NCI-H1417 (cell line): ENCODE measurements at regions not wholly inside any gene's neighbourhood (a gene's known extent, or its start where the extent isn't known, plus 50 kb on each side); places are given as distances from the start of the nearest gene placed in this dataset.

Experiments used
- DNase-seq, 3 experiments: peaks; one replicate each; lab custom pipeline; 2025; lab: John Stamatoyannopoulos, UW

- no peak for DNase-seq
Observed at GRCh38 chr10:4109469-4109868, 324.5 kb upstream of the KLF6 start.

- peak in 1 of 3 experiments; percentile 0 for DNase-seq
Observed at GRCh38 chr10:4108693-4109092, 323.7 kb upstream of the KLF6 start.

GRCh38 chr10:4107285-4107851 is 322.4 kb upstream of the KLF6 start:
- DNase-seq: no peak

GRCh38 chr10:4103603-4104002 is 318.6 kb upstream of the KLF6 start:
- DNase-seq: no peak

- DNase-seq: peak in 1 of 3 experiments; percentile 17
Observed at GRCh38 chr10:4102802-4103344, 317.9 kb upstream of the KLF6 start.

- DNase-seq: no peak
Observed at GRCh38 chr10:4101918-4102654, 317.1 kb upstream of the KLF6 start.

GRCh38 chr10:4100380-4100779 is 315.4 kb upstream of the KLF6 start:
- DNase-seq: no peak

- no peak for DNase-seq
Observed at GRCh38 chr10:4099202-4099601, 314.2 kb upstream of the KLF6 start.

- DNase-seq: no peak
Observed at GRCh38 chr10:4095166-4095917, 310.3 kb upstream of the KLF6 start.

- DNase-seq: no peak
Observed at GRCh38 chr10:4094751-4095150, 309.7 kb upstream of the KLF6 start.

- DNase-seq: no peak
Observed at GRCh38 chr10:4093438-4093837, 308.4 kb upstream of the KLF6 start.

GRCh38 chr10:4088354-4089066 is 303.5 kb upstream of the KLF6 start:
- no peak for DNase-seq

- no peak for DNase-seq
Observed at GRCh38 chr10:4086131-4086898, 301.3 kb upstream of the KLF6 start.

- DNase-seq: no peak
Observed at GRCh38 chr10:4083509-4084003, 298.5 kb upstream of the KLF6 start.

- peak in 1 of 3 experiments; percentile 29 for DNase-seq
Observed at GRCh38 chr10:4082861-4083260, 297.9 kb upstream of the KLF6 start.

GRCh38 chr10:4081685-4082111 is 296.7 kb upstream of the KLF6 start:
- no peak for DNase-seq

- DNase-seq: no peak
Observed at GRCh38 chr10:4080225-4080805, 295.3 kb upstream of the KLF6 start.

GRCh38 chr10:4079803-4080202 is 294.8 kb upstream of the KLF6 start:
- no peak for DNase-seq

- DNase-seq: no peak
Observed at GRCh38 chr10:4077804-4078203, 292.8 kb upstream of the KLF6 start.

GRCh38 chr10:4076983-4077382 is 292.0 kb upstream of the KLF6 start:
- DNase-seq: no peak

GRCh38 chr10:4075443-4075842 is 290.4 kb upstream of the KLF6 start:
- no peak for DNase-seq
